ENCODE measurements at regions not wholly inside any gene's neighbourhood (a gene's known extent, or its start where the extent isn't known, plus 50 kb on each side); places are given as distances from the start of the nearest gene placed in this dataset.

GRCh38 chr16:19972111-19972510 is 87.5 kb upstream of the GPRC5B start:
- TF ChIP-seq MAX (IDR thresholded peaks at IDR 0.05) (no peak), TAF1 (IDR thresholded peaks at IDR 0.05; ENCODE audit: low read depth) (no peak), YY1 (IDR thresholded peaks at IDR 0.05; ENCODE audit: low read depth) (no peak)
